HG02870 (cell line): ENCODE measurements at regions not wholly inside any gene's neighbourhood (a gene's known extent, or its start where the extent isn't known, plus 50 kb on each side); places are given as distances from the start of the nearest gene placed in this dataset.

ENCODE experiments used
- ATAC-seq: cut with Tn5 transposase; IDR thresholded peaks from one replicate; pipeline ENCODE4 v1.9.1; 2021; ENCODE audit warnings: mild to moderate bottlenecking, moderate library complexity; ENCODE audit not compliant: unreplicated experiment

GRCh38 chr1:168865850-168866620 lies 137.0 kb upstream of the DPT start:
- no peak for ATAC-seq

- ATAC-seq = no peak
Observed at GRCh38 chr1:168867941-168868634, 139.1 kb upstream of the DPT start.

DNA sequence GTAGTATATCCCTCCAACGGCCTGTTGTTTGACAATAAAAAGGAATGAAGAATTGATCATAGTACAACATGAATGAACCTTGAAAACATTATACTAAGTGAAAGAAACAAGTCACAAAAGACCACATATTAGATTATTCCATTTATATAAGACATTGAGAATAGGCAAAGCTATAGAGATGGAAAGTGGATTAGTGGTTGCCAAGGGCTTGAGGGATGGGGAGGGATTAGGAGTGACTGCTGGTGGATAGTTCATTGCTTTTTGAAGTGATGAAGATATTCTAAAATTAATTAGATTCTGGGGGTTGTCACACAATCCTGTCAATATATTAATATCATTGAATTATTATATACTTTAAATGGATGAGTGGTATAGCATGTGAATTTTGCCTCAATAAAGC lies 142.5 kb upstream of the DPT start:
- ATAC-seq = no peak

DNA sequence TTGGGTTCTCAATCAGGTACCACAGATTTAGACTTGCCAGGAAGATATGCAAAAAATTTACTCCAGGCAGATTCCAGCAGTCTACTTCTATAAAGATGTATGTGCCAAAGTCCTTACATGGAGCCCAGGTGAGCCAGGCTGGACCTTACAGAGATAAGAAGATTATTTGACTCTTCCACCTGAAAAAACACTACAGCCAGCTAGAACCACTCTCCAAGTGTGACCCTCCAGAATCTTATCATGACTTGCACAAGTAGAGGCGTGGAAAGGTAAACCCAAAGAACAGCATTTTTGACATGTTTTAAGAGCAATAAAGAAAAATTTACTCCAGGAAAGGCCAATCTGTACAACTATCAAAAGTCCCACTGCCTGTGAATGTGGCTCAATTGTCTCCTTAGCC lies 146.8 kb upstream of the DPT start:
- ATAC-seq = no peak

DNA sequence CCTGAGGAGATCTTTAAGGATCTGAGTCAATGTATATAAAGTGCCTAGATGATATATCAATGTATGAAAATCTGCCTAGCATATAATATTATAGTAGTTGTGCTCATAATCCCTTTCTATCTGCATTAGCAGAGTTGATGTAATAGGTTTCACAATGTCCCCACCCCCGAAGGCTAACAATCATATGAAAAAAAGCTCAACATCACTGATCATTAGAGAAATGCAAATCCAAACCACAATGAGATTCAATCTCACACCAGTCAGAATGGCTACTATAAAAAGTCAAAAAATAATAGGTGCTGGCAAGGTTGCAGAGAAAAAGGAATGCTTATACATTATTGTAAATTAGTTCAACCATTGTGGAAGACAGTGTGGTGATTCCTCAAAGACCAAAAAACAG lies 147.8 kb upstream of the DPT start:
- ATAC-seq = no peak

GRCh38 chr1:168879896-168880734 lies 151.1 kb upstream of the DPT start:
- no peak for ATAC-seq

- ATAC-seq = no peak
Observed at GRCh38 chr1:168881656-168882260, 152.8 kb upstream of the DPT start.

DNA sequence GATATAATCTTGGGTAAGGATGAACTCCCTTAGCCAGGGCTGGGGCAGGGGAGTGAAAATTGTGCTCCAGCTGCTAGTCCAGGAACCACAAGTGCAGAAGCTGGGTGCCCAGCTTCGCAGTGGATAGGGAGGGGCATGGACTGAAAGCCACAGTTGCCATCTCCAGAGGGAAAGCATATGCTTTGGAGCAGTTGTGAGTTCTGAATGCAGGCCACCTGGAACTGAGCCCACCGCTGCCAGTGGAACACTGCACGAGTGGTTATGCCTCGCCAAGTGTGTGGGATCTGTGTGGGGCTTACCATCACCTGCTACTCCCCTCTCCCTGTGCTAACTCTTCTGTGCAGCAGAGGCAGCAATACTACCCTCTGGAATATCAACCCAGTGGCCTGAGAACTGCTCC lies 158.4 kb upstream of the DPT start:
- no peak for ATAC-seq

DNA sequence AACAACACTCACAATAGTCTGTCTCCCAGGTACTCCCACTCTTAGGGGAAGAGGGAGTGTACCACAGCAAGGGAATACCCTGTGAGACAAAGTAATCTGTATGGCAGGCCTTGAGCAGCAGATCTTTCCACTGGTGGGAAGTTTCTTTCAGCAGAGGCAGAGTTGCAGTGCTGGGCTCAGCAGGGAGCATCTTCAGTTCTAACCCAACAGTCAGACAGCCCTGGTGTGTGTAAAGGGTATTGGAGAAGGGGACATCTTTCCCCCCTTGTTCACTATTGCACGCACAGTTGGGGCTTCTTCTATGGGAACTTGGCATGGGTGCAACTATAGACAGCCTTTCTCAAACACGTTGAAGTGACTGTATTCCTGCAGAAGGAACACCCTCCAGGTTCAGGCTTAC lies 159.4 kb upstream of the DPT start:
- ATAC-seq = no peak

- no peak for ATAC-seq
Observed at GRCh38 chr1:168892931-168893330, 163.9 kb upstream of the DPT start.

GRCh38 chr1:168893359-168893801 lies 164.4 kb upstream of the DPT start:
- ATAC-seq = no peak

DNA sequence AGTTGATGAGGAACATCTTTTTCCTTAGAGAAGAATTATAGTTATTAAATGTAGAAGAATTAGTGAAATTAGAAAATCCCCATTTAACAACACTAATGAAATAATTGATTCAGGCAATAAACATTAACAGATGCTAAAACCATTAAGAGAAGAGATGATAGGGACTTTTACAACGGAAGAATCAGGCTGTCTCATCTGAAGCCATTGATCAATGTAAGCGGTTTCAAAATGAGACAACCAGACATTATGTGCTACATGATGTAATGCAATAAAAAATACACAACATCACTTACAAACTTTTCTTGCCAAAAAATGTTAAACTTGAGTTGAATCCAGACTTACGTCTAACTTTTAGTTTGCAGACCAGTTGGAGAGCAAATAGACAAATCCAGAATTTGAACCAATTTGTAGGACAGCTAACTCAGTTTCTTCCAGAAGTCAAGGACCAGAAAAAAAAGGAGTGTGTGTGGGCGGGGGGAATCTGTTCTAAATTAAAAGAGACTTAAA lies 165.4 kb upstream of the DPT start:
- ATAC-seq = no peak

DNA sequence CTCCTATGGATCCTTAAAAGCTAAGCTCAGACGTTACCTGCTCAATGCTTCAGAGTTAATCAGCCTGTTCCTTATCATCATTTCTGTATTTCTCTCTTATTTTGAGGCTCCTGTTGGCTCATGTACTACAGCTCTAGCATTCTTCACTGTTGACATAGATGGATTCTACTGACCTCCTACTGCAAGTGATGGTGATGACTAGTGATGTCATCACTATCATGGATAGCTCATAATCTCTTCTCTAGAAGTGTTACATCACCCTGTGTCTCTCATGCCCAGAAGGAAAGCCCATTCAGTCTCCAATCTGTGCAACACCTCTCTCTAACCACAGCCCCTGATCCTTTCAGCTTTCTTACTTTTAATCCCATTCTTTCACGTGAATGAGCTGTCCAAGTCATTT lies 168.2 kb upstream of the DPT start:
- no peak for ATAC-seq

DNA sequence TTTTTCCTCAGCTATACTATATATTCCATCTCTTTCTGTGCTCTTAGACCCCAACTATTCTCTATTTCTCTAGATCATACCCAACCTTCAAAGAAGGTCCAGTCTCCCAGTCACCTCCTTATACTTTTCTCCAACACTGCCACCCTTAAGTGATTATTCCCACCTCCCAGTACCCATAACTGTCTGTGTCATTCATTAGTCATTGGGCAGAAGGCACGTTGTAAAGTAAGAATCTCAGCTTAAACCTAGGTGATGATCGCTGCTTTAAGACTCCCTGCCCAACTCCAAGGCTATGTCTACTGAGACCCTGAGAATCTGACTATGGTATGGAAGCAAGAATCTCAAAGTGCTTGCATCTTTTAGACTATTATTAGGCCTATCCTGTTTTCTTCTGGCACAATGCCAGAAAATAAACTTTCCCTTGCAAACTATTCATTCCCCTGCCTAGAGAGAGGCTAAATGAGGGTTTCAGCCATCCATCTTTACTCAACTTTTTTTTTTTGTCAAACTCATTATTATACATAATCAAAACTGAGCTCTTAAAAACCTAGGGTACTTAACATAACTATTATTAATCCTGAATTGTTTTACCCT lies 174.3 kb upstream of the DPT start:
- no peak for ATAC-seq

DNA sequence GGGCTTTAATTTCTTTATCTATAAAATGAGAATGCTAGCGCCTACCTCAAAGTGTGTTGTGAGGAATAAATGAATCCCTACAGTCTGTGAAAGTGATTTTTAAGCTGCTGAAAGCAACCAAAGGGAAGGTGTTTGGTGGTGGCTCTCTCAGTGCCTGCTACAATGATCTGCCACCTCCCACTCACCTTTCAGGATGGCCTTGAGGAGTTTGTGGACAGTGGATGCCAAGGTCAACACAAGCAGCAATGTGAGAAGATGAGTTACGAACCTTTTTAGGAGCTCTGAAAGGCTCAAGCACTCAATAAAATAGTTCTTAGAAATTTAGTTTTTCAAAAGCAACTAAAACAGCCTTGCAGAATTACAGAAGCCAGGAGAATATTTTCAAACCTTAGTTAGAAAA lies 176.6 kb upstream of the DPT start:
- ATAC-seq = no peak

- ATAC-seq = no peak
Observed at GRCh38 chr1:168906367-168906766, 177.4 kb upstream of the DPT start.

DNA sequence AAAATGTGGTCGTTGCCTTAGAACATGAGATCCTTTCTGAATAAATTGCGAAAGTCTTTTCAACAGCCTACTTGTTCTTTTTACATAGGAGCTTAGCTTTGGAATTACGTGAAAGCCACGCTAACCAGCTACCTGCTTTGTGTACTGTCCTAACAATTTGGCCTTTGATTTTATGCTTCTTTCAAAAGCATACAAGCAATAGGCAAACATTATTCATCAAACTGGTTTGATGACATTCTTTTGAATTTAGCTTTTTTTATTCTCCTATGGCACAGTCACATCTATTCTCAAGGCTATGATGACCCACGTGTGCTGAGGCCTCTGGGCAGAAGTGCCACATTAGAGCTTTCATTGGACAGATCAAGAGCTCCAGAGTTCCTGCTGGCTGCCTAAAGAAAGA lies 178.0 kb upstream of the DPT start:
- no peak for ATAC-seq

- no peak for ATAC-seq
Observed at GRCh38 chr1:168907786-168908348, 178.9 kb upstream of the DPT start.

GRCh38 chr1:168910403-168910802 lies 181.4 kb upstream of the DPT start:
- no peak for ATAC-seq

GRCh38 chr1:168911370-168911769 lies 182.4 kb upstream of the DPT start:
- no peak for ATAC-seq
